ENCODE measurements at regions not wholly inside any gene's neighbourhood (a gene's known extent, or its start where the extent isn't known, plus 50 kb on each side); places are given as distances from the start of the nearest gene placed in this dataset.

GRCh38 chr4:111483375-111484169 is 661.7 kb upstream of the FAM241A start:
- no peak overlapping the region for H3K9ac ChIP-seq (replicated peaks; ENCODE audit: extremely low read depth, insufficient read depth, low read length)
- no peak overlapping the region for H2AFZ ChIP-seq (ENCODE audit: low read depth, low read length)
- no TSS peak for BruUV-seq (replicated peaks)
- H3K4me1 ChIP-seq (ENCODE audit: control insufficient read depth, extremely low read depth, insufficient read depth, low read length), result no peaks in the 10 kb centered on the region
- H4K20me1 ChIP-seq (replicated peaks; ENCODE audit: control insufficient read depth, extremely low read depth, insufficient read depth, low read length), result no peaks in the 10 kb centered on the region
- no peaks in the 10 kb centered on the region for H3K27me3 ChIP-seq (ENCODE audit: control insufficient read depth in 2 of 2, insufficient read depth in 2 of 2, low read length in 2 of 2)
- no peaks in the 10 kb centered on the region for H3K9me3 ChIP-seq (replicated peaks; ENCODE audit: control insufficient read depth, insufficient read depth, low read length)
- no peak for TF ChIP-seq MYC (IDR thresholded peaks at IDR 0.05; ENCODE audit: low read depth, low read length)
- no peak for TF ChIP-seq FOS (IDR thresholded peaks at IDR 0.05; ENCODE audit: borderline replicate concordance, insufficient read depth, low read length)
- no peak for TF ChIP-seq EZH2 (IDR thresholded peaks at IDR 0.05; ENCODE audit: borderline replicate concordance, low read depth, low read length, severe bottlenecking)
- TF ChIP-seq MAX (IDR thresholded peaks at IDR 0.05; ENCODE audit: insufficient read depth, insufficient read length), result no peak
- TF ChIP-seq JUN (IDR thresholded peaks at IDR 0.05; ENCODE audit: borderline replicate concordance, insufficient read depth, insufficient read length, low read depth), result no peak
- TF ChIP-seq GATA2 (IDR thresholded peaks at IDR 0.05; ENCODE audit: insufficient read depth, insufficient read length, low read depth, low read length), result no peak
- TF ChIP-seq POLR2A (IDR thresholded peaks at IDR 0.05; ENCODE audit: low read depth, low read length), result no peak
- no peak for TF ChIP-seq CTCF (IDR thresholded peaks at IDR 0.05; ENCODE audit: extremely low read depth in 1 of 2, insufficient read depth in 1 of 2, low read depth in 1 of 2, low read length in 2 of 2)
- TF ChIP-seq POLR2AphosphoS5 (IDR thresholded peaks at IDR 0.05; ENCODE audit: insufficient read depth, low read depth, low read length), result no peak
- H3K36me3 ChIP-seq (ENCODE audit: control insufficient read depth in 2 of 2, extremely low read depth in 1 of 2, insufficient read depth in 2 of 2, low read length in 2 of 2), result no peaks in the 10 kb centered on the region
- dilution Hi-C loops (cut with MboI; ENCODE audit: extremely low pct_ligation_motif_present, low sequenced_read_pairs) (no loop called here), intact Hi-C loops (cut with micrococcal nuclease) (no loop called here)
- ChIA-PET CTCF (no interaction called here), POLR2A (no interaction called here)
- DNase-seq (ENCODE audit: low read depth, low spot score), result no peak
- H3K4me2 ChIP-seq (ENCODE audit: insufficient read depth, low read length), result no peak overlapping the region
- H3K9me1 ChIP-seq (replicated peaks; ENCODE audit: control insufficient read depth, extremely low read depth, insufficient read depth, low read length), result no peaks in the 10 kb centered on the region
- no peak for FAIRE-seq
- H3K27ac ChIP-seq (ENCODE audit: insufficient read depth, low read depth, low read length), result no peak overlapping the region
- no peaks in the 10 kb centered on the region for H3K79me2 ChIP-seq (ENCODE audit: control insufficient read depth, insufficient read depth, low read length)
- no peak overlapping the region for H3K4me3 ChIP-seq (replicated peaks in 1 of 3; ENCODE audit: insufficient read depth in 1 of 3, low read depth in 1 of 3, low read length in 3 of 3)

Data from endothelial cell of umbilical vein (primary cell).